ENCODE measurements at regions not wholly inside any gene's neighbourhood (a gene's known extent, or its start where the extent isn't known, plus 50 kb on each side); places are given as distances from the start of the nearest gene placed in this dataset.
"Not testable (repeated sequence)": the region's sequence is repeated elsewhere in the genome, so short reads cannot be mapped to it uniquely, and the experiment has no call there.

DNA sequence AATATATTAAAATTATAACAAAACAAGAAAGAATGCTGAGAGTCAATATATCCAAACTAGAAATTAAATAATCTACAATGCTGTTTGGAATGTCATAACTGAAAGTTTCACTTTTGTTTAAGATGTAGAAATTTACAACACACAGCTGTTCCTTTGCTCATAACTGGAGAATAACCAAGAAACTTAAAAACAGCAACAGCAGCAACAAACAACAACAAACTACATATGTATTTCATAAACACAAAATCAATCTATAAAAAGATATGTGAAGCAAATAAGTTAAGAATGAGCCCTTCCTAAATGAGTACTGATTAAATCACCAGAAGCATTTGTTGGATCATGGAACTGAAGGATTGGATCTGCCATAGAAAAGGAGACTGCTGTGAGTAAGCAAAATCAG lies 456.5 kb upstream of the ZNF804A start:
- DNase-seq, result no peak

DNA sequence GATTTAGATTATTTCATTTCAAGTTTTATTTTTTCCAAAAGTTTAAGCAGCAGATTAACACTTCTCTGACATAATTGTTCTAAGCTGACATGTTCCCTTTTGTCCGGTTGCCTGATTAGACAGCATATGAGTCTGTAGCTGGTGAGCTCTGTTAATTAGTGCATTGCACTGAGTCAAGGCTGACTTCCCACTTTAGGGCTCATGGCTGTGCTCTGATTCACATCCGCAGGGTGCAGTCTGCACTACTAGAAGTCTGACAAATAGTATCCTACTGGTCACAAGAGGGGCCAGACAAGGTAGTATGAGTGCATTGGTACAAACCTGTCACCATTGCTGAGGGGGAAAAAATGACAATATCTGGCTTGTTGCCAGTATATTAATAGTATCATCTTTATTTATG lies 443.9 kb upstream of the ZNF804A start:
- DNase-seq, result peak; percentile 26

DNA sequence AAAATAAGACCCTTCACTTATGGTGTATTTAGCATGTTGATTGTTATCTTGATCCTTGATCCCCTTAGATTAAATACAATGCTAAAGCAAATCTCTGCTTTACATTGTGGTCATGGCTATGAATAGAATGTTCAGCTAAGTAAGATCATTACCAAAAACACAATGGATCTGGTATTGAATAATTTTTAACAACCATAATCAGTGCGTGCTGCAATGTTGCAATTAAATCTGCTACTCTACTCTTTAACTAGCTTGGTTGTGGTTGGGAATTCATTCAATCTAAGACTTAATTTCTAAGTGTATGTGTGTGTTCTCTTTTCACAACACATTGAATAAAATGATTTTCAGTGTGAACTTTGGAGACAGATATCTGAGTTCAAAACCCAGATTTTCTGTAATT lies 442.5 kb upstream of the ZNF804A start:
- DNase-seq, result no peak

DNA sequence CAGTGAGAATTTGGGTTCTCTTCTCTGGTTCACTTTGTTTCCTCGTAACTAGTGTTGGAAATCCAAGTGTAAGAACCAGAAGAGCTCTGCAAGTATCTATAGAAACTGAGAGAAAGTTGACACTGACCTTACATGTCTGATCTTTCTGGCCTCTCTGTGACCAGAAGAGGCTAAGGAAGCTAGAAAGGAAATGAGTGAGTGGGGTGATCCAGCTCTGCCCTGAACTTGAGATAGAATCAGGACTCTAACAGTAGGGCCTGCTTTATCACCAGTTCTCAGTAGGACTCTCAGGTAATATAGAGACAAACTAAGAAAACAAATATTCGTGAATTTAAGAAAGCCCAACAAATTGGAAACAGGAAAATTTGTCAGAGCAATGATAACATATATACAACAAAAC lies 441.2 kb upstream of the ZNF804A start:
- no peak for DNase-seq

DNA sequence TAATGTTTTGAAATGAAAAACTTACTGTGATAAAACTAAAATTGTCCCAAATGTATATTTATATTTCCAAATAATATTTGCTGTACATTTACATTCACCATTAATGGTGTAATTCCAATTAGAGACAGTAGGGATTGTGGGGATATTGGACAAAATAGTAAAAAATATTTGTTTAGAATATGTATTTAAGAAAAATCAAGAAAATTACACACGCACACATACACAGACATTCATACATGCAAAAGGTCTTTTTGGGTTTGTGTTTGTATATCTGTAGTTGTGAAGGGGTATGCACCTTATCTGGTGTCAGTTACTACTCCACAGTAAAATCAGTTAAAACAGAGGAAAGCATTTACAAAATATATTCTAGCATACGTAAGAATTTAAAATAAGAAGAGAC lies 435.9 kb upstream of the ZNF804A start:
- DNase-seq, result no peak

DNA sequence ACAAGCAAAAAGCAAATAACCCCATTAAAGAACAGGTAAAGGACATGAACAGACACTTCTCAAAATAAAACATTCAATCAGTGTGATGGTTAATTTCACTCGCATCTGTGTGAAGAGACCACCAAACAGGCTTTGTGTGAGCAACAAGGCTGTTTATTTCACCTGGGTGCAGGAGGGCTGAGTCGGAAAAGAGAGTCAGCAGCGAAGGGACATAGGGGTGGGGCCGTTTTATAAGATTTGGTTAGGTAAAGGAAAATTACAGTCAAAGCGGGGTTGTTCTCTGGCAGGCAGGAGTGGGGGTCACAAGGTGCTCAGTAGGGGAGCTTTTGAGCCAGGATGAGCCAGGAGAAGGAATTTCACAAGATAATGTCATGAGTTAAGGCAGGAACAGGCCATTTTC lies 429.5 kb upstream of the ZNF804A start:
- not testable (repeated sequence) for DNase-seq

DNA sequence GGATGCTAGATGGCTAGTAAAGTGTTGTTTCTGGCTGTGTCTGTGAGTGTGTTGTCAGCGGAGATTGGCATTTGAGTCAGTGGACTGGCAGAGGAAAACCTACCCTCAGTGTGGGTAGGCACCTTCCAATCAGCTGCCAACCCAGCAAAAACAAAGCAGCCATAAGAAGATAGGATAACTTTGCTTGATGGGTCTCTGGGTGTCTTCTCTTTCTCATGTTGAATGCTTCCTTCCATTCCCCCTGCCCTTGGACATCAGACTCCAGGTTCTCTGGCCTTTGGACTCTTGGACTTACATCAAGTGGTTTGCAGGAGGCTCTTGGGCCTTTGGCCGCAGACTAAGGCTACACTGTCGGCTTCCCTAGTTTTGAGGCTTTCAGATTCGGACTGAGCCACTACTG lies 429.0 kb upstream of the ZNF804A start:
- DNase-seq, result no peak

DNA sequence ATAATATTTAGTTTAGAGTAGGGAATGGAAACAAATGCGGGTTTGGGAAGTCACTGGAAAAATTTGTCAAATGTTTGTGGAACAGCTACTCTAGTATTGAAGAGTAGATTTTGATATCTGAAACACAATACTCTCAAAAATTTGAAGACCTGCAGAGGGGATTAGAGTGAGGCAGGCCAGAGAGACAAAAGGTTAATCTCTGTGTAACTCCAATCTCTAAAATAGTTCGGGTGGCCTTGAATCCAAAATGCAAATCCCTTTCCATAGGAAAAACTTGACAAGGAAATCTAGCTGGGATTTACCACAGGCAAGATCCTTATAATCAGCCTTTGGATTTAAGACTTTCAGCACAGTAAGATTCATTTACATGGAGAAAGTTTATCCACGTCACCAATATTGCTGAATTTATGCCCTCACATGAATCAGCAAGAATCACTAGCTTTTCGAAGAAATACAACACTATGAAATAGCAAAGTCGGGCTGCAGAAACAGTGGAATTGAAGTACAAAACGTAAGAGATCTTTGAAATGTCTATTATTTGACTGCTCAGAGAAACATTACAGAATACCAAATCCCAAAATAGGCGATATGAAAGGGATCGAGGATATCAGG lies 423.7 kb upstream of the ZNF804A start:
- DNase-seq, result no peak

DNA sequence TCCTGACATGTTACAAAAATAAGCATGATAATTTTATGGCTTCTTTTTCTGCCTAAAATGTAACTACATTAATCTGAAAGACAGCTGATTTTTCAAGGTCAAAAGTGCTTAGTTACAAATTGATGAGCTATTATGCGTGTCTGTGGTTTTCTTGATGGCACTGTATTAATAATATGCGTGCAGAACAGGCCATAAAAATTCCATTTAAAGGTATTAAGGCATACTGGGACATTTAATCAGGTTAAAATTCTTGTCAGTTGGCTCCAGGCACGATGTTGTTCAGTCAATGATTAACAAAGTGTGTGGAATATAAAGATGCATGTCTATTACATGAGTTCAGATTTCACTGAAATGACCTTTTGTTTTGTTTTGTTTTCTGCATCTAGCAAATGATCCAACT lies 420.1 kb upstream of the ZNF804A start:
- DNase-seq, result no peak

DNA sequence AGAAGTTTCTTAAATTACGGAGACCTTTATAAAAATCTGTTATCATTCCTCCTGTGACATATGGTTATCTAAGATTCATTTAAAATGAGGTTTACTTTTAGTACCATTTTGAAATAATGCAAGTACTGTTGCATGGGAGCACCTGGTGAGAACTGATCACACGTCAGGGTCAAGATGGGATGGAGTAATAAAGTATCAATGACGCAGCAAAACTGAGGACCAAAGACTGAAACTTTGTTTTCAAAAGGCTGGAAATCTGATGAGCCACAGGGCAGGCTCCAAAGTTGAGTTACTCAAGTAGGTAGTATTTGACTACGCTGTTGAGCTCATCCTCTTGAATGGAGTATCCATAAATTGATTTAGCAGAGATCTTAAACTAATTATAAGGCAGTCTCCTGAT lies 411.9 kb upstream of the ZNF804A start:
- DNase-seq, result no peak

DNA sequence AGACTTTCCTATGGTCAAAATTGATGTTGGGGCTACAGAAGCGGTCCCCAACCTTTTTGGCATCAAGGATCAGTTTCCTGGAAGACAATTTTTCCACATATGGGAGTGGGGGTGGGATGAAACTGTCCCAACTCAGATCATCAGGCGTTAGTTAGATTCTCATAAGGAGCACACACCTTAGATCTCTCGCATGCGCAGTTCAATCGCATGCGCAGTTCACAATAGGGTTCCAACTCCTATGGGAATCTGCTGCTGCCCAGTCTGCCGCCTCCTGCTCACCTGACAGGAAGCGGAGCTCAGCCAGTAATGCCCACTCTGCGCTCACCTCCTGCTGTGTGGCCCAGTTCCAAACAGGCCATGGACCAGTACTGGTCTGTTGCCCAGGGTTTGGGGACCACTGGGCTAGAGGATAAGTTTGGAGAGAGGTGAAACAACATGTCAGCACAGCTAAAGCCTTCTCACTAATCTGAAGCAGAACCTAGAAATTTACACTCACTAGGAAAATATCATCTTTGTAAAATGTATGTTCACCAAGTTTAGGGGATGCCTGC lies 410.8 kb upstream of the ZNF804A start:
- DNase-seq, result no peak

DNA sequence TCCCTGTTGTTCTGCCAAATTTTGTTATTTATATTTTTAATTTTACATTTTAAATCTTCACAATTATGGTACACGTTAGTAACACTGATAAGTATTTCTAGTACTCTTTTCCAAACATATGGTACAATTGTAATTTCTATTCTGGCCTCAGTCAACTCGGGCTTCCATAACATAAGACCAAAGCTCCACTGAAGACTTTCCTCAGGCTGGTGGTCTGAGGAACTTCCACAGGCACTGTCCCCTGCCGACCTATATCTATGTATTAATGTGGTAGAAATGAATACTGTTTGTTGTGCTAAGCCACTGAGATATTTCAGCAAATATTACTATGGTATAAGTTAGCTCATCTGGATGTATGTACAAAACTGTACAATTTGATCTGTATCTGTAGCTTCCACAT lies 407.6 kb upstream of the ZNF804A start:
- no peak for DNase-seq

DNA sequence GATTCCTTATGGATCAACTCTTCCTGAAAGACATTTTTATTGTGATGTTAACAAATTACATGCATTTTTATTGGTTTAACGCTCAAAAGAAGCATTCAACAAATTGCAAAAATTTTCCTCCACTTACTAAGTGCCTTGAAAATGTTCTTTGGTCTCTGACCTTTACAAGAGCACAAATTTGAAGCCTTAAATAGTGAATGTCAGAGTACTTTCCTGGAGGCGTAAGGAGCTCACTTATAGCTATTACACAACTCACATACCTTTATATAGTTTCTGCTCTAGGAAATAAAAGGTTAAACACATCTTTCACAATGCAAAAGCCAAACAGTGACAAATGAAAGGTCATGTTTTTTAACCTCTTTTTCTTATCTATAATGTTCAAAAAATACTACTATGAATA lies 405.7 kb upstream of the ZNF804A start:
- DNase-seq, result no peak

DNA sequence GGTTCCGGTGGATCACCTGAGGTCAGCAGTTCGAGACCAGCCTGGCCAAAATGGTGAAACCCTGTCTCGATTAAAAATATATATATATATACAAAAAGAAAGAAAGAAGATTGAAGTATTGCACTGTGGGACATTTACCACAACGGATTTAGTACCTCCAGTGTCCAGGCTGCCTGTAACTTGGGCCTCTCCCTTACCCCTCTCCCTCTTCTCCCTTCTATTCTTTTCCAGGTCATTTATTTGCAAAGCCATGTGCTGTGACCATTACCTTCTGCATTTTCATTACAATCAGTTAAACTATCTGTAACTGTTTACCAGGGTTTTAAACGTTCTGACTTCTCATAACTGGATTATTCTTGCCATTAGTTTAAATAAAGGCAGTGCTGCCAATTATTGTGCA lies 400.9 kb upstream of the ZNF804A start:
- DNase-seq, result no peak

DNA sequence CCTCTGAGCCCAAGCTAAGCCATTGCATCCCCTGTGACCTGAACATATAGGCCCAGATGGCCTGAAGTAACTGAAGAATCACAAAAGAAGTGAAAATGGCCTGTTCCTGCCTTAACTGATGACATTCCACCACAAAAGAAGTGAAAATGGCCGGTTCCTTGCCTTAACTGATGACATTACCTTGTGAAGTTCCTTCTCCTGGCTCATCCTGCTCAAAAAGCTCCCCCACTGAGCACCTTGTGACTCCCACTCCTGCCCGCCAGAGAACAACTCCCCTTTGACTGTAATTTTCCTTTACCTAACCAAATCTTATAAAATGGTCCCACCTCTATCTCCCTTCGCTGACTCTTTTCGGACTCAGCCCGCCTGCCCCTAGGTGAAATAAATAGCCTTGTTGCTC lies 399.5 kb upstream of the ZNF804A start:
- not testable (repeated sequence) for DNase-seq

DNA sequence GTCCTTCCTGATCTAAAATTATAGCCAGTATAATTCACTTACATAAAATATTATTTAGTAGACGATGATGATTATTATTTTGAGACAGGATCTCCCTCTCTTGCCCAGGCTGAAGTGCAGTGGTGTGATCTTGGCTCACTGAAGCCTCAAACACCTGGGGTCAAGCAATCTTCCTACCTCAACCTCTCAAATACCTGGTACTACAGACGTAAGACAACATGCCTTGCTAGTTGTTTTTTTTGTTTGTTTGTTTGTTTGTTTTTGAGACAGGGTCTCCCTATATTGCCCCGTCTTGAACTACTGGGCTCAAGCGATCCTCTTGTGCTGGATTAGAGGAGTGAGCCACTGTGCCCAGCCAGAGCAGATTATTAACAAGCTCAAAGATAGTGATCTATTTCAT lies 399.1 kb upstream of the ZNF804A start:
- DNase-seq, result no peak

DNA sequence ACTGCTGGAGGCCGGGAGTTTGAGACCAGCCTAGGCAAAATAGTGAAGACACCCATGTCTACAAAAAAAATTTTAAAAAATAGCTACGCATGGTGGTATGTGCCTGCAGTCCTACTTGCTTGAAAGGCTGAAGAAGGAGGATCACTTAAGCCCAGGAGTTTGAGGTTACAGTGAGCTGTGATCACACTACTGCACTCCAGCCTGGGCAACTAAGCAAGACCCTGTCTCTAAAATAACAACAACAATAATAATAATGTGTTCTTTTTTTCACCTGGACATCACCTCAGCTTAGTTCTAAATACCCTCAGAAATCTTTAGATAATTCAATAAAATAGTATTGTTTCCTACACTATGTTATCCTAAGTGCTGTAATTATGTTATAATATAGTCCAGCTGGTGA lies 397.1 kb upstream of the ZNF804A start:
- DNase-seq, result no peak

DNA sequence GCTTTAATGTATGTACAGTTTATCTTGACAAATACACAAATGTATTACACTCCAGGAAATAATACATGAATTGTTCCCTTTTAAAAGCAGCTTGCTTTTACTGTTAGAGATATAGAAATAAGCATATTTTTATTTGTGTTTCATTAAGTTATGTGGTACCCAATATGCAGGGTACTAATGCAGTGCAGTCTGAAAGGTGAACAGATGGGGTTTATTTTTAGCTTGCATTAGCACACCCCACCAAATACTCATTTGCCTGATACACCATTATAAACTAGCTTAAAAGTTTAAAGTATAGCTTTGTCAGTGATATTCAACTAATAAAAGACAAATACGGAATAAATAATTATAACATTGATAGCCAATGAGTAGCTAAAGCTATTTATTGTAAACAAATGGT lies 394.7 kb upstream of the ZNF804A start:
- DNase-seq, result no peak

DNA sequence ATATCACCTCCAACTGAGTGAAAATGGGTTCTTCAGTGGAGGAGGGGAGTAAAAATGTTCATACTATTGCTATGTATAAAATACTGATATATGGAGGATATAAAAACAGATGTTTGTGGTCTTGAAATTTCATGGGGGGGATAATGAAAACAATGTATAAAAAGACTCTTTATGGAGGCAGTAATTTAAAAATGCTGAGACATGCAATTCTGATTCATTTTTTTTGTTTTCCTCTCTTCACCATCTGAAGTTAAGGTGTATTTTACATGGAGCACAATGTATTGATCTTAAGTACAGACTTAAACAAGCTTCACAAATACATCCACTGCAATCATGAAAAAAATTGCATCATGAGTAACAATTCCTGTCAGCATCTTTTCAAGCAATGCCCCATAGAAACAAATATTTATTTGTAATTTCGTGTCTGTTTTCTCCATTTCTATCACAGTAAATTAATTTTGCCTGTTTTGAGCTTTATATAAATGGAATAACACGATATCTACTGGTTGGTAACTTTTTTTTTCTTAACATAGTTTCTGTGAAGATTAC lies 393.2 kb upstream of the ZNF804A start:
- no peak for DNase-seq

DNA sequence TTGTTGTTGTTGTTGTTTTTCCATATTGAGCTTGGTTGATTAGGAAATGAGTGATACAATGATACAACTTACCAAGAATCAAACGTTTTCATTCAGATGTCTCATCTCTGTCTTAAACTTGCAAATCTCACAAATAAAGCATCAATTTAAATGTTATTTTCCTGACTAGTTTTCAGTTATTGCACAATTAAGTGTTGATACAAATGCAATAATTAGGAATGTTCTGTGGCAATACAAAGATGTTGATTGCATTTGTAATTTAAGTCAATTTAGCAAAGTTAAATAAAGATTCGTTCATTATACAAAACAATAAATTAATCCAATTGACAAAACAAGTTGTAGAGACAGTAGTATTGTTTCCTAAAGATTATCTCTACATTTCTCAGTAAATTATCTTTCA lies 392.3 kb upstream of the ZNF804A start:
- DNase-seq, result no peak

DNA sequence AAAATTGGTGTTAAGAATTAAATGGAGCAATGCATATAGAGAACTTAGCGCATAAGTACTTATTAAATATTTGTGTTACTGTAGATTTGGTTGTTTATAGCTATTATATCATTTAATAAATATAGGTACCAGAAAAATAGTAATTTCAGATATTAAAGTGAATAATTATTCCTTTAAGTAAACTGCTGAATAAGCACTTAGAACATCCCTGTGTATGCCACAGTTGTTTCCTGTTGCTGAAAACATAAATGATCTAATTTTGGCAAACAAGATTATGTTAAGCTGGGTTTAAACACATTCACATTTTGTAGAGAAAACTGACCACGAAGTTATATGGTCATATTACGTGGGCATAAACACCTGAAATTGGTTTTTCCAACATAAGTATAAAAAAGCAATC lies 388.0 kb upstream of the ZNF804A start:
- no peak for DNase-seq

DNA sequence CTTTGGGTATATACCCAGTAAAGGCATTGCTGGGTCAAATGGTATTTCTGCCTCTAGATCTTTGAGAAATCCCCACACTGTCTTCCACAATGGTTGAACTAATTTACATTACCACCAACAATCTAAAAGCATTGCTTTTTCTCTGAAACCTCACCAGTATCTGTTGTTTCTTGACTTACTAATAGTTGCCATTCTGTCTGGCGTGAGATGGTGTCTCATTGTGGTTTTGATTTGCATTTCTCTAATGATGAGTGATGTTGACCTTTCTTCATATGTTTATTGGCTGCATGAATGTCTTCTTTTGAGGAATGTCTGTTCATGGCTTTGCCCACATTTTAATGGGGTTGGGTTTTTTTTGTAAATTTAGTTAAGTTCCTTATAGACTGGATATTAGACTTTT lies 382.6 kb upstream of the ZNF804A start:
- no peak for DNase-seq

DNA sequence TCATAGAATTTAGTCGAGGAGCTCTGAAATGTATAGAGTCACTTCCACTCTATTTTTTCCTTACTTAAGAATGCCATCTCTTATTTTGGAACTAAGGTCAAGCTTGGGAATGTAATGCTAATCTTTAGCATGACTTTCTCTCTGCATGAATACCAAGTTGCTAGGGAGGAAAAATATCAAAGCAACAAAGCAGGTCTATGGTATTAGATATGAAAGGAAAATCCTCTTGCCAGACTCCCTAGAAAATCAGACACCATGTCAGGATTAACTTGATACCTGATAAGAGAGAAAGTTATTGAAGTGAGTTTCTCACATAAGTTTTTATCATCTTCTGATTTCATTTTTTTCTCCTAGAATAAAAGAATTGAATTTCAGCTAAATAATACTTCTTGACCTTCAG lies 341.7 kb upstream of the ZNF804A start:
- no peak for DNase-seq

DNA sequence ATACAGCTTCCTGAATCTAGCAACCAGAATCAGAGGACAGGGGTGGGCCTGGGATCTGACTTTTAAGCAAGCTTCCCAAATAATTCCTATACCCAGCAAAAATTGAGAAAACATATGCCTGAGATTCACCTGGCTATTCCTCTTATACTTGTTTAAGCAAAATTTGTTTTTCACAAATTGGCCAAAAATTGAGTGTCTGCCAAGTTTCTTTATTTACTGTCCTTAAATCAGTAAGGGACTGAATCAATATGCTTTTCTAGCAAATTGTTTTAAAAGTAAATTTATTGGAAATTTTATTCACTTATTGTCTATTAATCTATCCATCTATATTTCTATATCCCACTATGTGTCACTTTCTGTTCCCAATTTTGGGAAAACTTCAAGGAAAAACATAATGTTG lies 337.0 kb upstream of the ZNF804A start:
- no peak for DNase-seq

DNA sequence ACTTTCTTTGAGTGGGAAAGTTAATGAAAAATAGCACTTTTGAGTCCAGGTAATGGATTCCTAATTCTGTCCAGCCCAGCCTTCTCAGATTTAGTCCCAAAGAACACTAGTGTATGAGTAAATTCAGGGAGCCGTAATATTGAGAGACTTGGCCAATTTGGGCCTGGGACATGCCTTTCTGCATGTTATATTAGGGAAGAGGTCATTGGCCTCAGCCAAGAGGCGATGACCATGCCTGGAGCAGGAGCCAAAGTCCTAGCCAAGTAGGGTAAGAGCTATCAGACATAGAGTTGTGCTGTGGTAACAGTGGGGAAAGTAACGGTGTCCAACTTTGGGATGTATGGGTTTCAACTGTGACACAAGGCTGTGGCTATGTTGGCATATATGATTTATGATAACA lies 336.5 kb upstream of the ZNF804A start:
- DNase-seq, result no peak
